Parathyroid adenoma (tissue), 2 donors: ENCODE measurements at regions not wholly inside any gene's neighbourhood (a gene's known extent, or its start where the extent isn't known, plus 50 kb on each side); places are given as distances from the start of the nearest gene placed in this dataset.

Experiments
- H2AFZ ChIP-seq: fragments of 300-600 bp; sonication (generic); one replicate; pipeline ENCODE4 v1.7.0; 2017; ENCODE audit warnings: antibody characterized with exemption, mild to moderate bottlenecking
- H3K27ac ChIP-seq: fragments of 300-600 bp; sonication (generic); one replicate; pipeline ENCODE4 v1.7.0; 2017
- H3K27me3 ChIP-seq: fragments of 300-600 bp; sonication (generic); one replicate; pipeline ENCODE4 v1.7.0; 2017; ENCODE audit warnings: low read length; ENCODE audit not compliant: control insufficient read depth, insufficient read depth
- H3K36me3 ChIP-seq: fragments of 300-600 bp; sonication (generic); one replicate; pipeline ENCODE4 v1.7.0; 2017; ENCODE audit warnings: low read length; ENCODE audit not compliant: control insufficient read depth, insufficient read depth
- H3K4me1 ChIP-seq: fragments of 300-600 bp; sonication (generic); one replicate; pipeline ENCODE4 v1.7.0; 2017; ENCODE audit warnings: control low read depth
- H3K4me2 ChIP-seq: fragments of 300-600 bp; sonication (generic); one replicate; pipeline ENCODE4 v1.7.0; 2017; ENCODE audit warnings: low read length
- H3K4me3 ChIP-seq: fragments of 300-600 bp; sonication (generic); one replicate; pipeline ENCODE4 v1.7.0; 2017; ENCODE audit warnings: low read depth, low read length
- H3K79me2 ChIP-seq: fragments of 300-600 bp; sonication (generic); one replicate; pipeline ENCODE4 v1.7.0; 2017; ENCODE audit warnings: control low read depth
- H3K9ac ChIP-seq: fragments of 300-600 bp; sonication (generic); one replicate; pipeline ENCODE4 v1.7.0; 2017; ENCODE audit warnings: mild to moderate bottlenecking
- H3K9me3 ChIP-seq: fragments of 300-600 bp; sonication (generic); one replicate; pipeline ENCODE4 v1.7.0; 2017; ENCODE audit warnings: low read length; ENCODE audit not compliant: control insufficient read depth
- CTCF ChIP-seq: fragments of 300-600 bp; sonication (generic); IDR thresholded peaks from one replicate; pipeline ENCODE4 v1.7.0; 2017; ENCODE audit warnings: antibody characterized with exemption, mild to moderate bottlenecking
- donor health status: primary hyperparathyroidism.

GRCh38 chr1:189779034-189779433 lies 698.6 kb downstream of the BRINP3 start:
- Histone ChIP-seq H3K9ac (no peak overlapping the region), H3K4me1 (no peaks in the 10 kb centered on the region), H3K79me2 (no peaks in the 10 kb centered on the region), H3K4me3 (no peak overlapping the region), H2AFZ (no peak overlapping the region), H3K9me3 (no peaks in the 10 kb centered on the region), H3K36me3 (no peaks in the 10 kb centered on the region), H3K4me2 (no peak overlapping the region), H3K27ac (no peak overlapping the region), H3K27me3 (no peaks in the 10 kb centered on the region)
- TF ChIP-seq CTCF = no peak

DNA sequence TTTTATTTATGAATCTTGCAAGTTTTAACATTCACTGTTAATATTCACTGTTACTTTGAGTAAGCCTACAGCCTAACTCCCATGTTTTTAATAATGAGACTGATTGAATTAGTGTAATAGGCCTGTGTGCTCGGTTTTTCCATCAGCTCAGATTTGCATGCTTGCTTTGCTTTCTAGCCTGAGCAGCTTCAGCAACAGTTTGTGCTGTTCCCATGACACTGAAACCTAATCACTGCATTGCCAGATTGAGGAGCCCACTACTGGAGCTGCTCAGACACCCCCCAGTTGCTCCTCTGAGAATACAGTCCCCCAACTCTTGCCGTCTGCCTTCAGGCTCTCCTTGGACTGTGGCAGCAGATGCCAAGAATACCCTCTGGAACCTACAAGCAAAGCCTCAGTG lies 695.4 kb downstream of the BRINP3 start:
- Histone ChIP-seq H3K27ac (no peak overlapping the region), H3K4me1 (no peaks in the 10 kb centered on the region), H3K4me2 (no peak overlapping the region), H3K4me3 (no peak overlapping the region), H2AFZ (no peak overlapping the region), H3K27me3 (no peaks in the 10 kb centered on the region), H3K79me2 (no peaks in the 10 kb centered on the region), H3K36me3 (no peaks in the 10 kb centered on the region), H3K9ac (no peak overlapping the region), H3K9me3 (no peaks in the 10 kb centered on the region)
- no peak for TF ChIP-seq CTCF

DNA sequence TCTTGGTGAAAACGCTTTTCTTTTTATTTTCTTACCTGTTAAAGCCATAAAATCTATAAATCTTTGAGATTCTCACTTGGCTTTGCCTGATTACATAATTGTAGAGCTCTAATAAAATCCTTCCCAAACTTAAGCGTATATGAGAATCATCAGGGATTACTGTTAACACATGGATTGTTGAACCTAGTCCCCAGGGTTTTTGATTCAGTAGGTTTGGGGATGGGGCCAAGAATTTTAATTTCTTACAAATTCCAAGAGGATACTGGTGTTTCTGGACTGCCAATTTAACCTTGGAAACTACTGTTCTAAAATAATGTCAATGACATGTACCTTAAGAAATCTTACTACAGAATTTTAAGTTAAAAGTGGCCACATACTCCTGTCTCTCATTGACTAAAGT lies 694.2 kb downstream of the BRINP3 start:
- Histone ChIP-seq H3K27ac (no peak overlapping the region), H3K4me2 (no peak overlapping the region), H3K4me1 (no peaks in the 10 kb centered on the region), H3K9me3 (no peaks in the 10 kb centered on the region), H3K36me3 (no peaks in the 10 kb centered on the region), H2AFZ (no peak overlapping the region), H3K9ac (no peak overlapping the region), H3K4me3 (no peak overlapping the region), H3K79me2 (no peaks in the 10 kb centered on the region), H3K27me3 (no peaks in the 10 kb centered on the region)
- no peak for TF ChIP-seq CTCF

DNA sequence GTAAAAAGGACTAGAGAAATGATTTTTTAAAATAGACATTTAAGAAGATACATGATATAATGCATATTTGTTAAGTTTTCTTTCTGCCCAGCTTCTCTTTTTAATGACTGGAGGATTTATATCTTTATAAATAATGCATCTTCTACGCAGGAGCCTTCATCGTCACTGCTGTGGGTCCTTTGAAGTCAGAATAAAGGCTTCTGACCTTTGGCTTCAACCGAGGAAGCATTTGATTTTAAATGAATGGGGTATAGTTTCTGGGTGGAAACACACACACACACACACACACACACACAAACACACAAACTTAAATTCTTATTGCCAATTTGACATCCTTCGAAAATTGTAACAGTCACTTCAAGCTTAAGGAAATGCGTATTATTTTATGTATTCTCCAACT lies 690.9 kb downstream of the BRINP3 start:
- no peak overlapping the region for H2AFZ ChIP-seq
- H3K9ac ChIP-seq = no peak overlapping the region
- H3K36me3 ChIP-seq = no peaks in the 10 kb centered on the region
- H3K9me3 ChIP-seq = no peaks in the 10 kb centered on the region
- H3K27me3 ChIP-seq = no peaks in the 10 kb centered on the region
- no peak overlapping the region for H3K4me3 ChIP-seq
- TF ChIP-seq CTCF = no peak
- H3K27ac ChIP-seq = no peak overlapping the region
- H3K79me2 ChIP-seq = no peaks in the 10 kb centered on the region
- no peaks in the 10 kb centered on the region for H3K4me1 ChIP-seq
- H3K4me2 ChIP-seq = no peak overlapping the region

GRCh38 chr1:189787201-189787600 lies 690.5 kb downstream of the BRINP3 start:
- Histone ChIP-seq H3K4me1 (no peaks in the 10 kb centered on the region), H3K4me3 (no peak overlapping the region)
- TF ChIP-seq CTCF = no peak

More at GRCh38 chr1:189787201-189787600, 690.5 kb downstream of the BRINP3 start:
- Histone ChIP-seq H3K27me3 (no peaks in the 10 kb centered on the region), H3K36me3 (no peaks in the 10 kb centered on the region), H3K79me2 (no peaks in the 10 kb centered on the region), H3K9me3 (no peaks in the 10 kb centered on the region), H3K27ac (no peak overlapping the region), H3K9ac (no peak overlapping the region), H3K4me2 (no peak overlapping the region), H2AFZ (no peak overlapping the region)
